ENCODE measurements at regions not wholly inside any gene's neighbourhood (a gene's known extent, or its start where the extent isn't known, plus 50 kb on each side); places are given as distances from the start of the nearest gene placed in this dataset.
"Not testable (repeated sequence)": the region's sequence is repeated elsewhere in the genome, so short reads cannot be mapped to it uniquely, and the experiment has no call there.

DNA sequence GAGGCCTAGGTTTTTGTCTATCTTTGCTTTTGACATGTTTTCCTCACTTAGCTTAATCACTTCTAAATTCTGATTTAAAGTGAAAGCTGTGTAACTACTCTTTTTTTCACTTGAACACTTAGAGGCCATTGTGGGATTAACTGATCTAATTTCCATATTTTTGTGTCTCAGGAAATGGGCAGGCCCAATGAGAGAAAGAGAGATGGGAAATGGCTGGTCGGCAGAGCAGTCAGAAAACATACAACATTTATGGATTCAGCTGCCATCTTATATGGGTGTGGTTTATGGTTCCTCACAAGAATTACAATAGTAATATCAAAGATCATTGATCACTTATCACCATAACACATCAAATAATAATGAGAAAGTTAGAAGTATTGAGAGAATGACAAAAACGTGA lies 320.8 kb downstream of the PTPRC start:
- DNase-seq (no peak), ATAC-seq (no peak)
- Mint-ChIP-seq H3K4me3 (no peak overlapping the region), H3K27ac (no peak overlapping the region), H3K27me3 (no peaks in the 10 kb centered on the region), H3K9me3 (peaks cover 13% of the 10 kb centered on the region), H3K4me1 (ENCODE audit: low read depth) (peaks cover 34% of the 10 kb centered on the region), H3K36me3 (ENCODE audit: low read depth) (no peaks in the 10 kb centered on the region)
- TF ChIP-seq, protein P1, sequence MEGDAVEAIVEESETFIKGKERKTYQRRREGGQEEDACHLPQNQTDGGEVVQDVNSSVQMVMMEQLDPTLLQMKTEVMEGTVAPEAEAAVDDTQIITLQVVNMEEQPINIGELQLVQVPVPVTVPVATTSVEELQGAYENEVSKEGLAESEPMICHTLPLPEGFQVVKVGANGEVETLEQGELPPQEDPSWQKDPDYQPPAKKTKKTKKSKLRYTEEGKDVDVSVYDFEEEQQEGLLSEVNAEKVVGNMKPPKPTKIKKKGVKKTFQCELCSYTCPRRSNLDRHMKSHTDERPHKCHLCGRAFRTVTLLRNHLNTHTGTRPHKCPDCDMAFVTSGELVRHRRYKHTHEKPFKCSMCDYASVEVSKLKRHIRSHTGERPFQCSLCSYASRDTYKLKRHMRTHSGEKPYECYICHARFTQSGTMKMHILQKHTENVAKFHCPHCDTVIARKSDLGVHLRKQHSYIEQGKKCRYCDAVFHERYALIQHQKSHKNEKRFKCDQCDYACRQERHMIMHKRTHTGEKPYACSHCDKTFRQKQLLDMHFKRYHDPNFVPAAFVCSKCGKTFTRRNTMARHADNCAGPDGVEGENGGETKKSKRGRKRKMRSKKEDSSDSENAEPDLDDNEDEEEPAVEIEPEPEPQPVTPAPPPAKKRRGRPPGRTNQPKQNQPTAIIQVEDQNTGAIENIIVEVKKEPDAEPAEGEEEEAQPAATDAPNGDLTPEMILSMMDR (IDR thresholded peaks at IDR 0.05), result no peak
- CTCF ChIA-PET, result no interaction called here
- intact Hi-C loops (cut with micrococcal nuclease), result no loop called here
- POLR2A ChIA-PET, result interaction anchor here (0.6 kb wide), 1 partner anchor 12 kb away, joined by 3 read pairs; no protein-coding TSS in a partner anchor

DNA sequence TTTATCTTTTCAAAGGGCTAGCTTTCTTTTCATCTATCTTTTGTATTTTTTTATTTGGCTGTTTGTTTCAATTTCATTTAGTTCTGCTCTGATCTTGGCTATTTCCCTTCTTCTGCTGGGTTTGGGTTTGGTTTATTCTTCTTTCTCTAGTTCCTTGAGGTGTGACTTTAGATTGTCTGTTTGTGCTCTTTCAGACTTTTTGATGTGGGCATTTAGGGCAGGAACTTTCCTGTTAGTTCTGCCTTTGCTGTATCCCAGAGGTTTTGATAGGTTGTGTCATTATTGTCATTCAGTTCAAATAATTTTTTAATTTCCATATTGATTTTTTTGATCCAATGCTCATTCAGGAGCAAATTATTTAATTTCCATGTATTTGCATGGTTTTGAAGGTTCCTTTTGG lies 325.0 kb downstream of the PTPRC start:
- DNase-seq; H3K27me3 Mint-ChIP-seq; intact Hi-C loops (cut with micrococcal nuclease); POLR2A ChIA-PET; ATAC-seq; H3K36me3 Mint-ChIP-seq (ENCODE audit: low read depth); H3K4me3 Mint-ChIP-seq: not testable (repeated sequence)
- CTCF ChIA-PET, result interaction anchor here (1.1 kb wide), 1 partner anchor 12 kb away, joined by 3 read pairs; no protein-coding TSS in a partner anchor
- H3K27ac Mint-ChIP-seq, result peak overlapping the region; percentile 22
- peaks cover 21% of the 10 kb centered on the region for H3K9me3 Mint-ChIP-seq
- H3K4me1 Mint-ChIP-seq (ENCODE audit: low read depth), result peaks cover 46% of the 10 kb centered on the region

DNA sequence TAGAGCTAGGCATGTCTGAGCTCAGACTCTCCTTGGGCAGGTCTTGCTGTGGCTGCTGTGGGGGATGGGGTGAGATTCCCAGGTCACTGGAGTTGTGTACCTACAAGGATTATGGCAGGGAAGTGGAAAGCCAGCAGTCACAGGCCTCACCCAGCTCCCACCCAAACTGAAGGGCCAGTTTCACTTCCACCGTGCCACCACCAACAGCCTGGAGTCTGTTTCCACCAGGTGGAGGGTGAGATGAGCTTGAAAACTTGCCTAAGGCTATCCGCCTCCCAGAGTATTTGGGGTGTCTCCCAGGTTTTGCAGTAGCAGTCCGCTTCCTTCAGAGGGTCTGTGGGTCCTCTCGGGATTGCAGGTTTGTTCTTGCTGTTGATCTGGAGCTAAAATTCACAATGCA lies 327.7 kb downstream of the PTPRC start:
- ChIA-PET CTCF (interaction anchor here (0.6 to 1.6 kb wide), 2 partner anchors 123 to 256 kb away, joined by 3 read pairs; no protein-coding TSS in a partner anchor), POLR2A (no interaction called here)
- Mint-ChIP-seq H3K4me3 (no peak overlapping the region), H3K27ac (no peak overlapping the region), H3K4me1 (ENCODE audit: low read depth) (peaks cover 37% of the 10 kb centered on the region), H3K36me3 (ENCODE audit: low read depth) (no peaks in the 10 kb centered on the region), H3K27me3 (no peaks in the 10 kb centered on the region), H3K9me3 (peaks cover 21% of the 10 kb centered on the region)
- intact Hi-C loops (cut with micrococcal nuclease), result no loop called here
- ATAC-seq (no peak), DNase-seq (no peak)
- TF ChIP-seq, protein P1 (IDR thresholded peaks at IDR 0.05), result no peak

DNA sequence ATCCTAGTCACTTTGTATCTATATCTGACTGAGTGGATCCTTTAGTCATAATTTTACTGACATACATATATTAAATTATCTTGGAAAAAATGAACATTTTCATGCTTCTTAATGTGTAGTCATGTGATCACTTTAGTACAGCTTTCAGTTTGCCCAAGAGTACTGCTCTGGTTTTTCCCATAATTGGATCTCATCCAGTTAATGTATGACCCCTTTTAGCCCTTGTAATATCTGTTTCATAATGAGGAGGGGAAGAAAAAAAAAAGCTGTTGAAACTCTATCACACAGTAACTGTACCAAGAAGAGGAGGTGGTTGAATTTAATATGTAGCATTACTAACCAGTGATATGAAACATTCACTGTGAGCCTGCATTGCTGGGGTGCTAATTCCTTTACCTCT lies 328.7 kb downstream of the PTPRC start:
- Mint-ChIP-seq H3K4me1 (ENCODE audit: low read depth) (peaks cover 37% of the 10 kb centered on the region), H3K4me3 (no peak overlapping the region), H3K27ac (no peak overlapping the region), H3K36me3 (ENCODE audit: low read depth) (no peaks in the 10 kb centered on the region), H3K9me3 (peaks cover 16% of the 10 kb centered on the region), H3K27me3 (no peaks in the 10 kb centered on the region)
- ChIA-PET POLR2A (no interaction called here), CTCF (interaction anchor here (1.6 kb wide), 1 partner anchor 255 kb away, joined by 3 read pairs; no protein-coding TSS in a partner anchor)
- TF ChIP-seq, protein P1 (IDR thresholded peaks at IDR 0.05), result no peak
- DNase-seq (no peak), ATAC-seq (peak; percentile 56)
- intact Hi-C loops (cut with micrococcal nuclease), result no loop called here

DNA sequence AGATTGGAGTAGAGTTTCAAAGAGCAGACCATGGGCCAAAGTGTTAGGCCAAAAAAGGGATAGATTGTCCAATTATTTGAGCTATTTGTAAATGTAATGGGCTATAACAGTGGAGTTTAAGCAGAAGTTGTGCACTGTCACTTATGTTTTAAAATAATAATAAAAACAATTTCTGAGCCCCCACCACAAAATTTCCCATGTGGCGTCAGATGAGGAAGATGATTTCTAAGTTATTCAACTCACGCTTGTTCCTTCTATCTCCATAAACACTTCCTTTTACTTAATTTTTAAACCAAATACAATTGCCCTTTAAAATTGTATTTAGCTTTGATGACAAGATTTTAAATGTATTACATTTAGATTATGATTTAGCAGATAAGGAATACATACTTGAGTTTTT lies 330.0 kb downstream of the PTPRC start:
- ATAC-seq, result no peak
- intact Hi-C loops (cut with micrococcal nuclease), result no loop called here
- TF ChIP-seq, protein P1 (IDR thresholded peaks at IDR 0.05), result no peak
- ChIA-PET CTCF (interaction anchor here (0.7 to 1.1 kb wide), 3 partner anchors 8 to 144 kb away, joined by 3 to 4 read pairs (median 3); no protein-coding TSS in a partner anchor), POLR2A (no interaction called here)
- Mint-ChIP-seq H3K9me3 (peaks cover 10% of the 10 kb centered on the region), H3K27me3 (no peaks in the 10 kb centered on the region), H3K4me3 (no peak overlapping the region), H3K36me3 (ENCODE audit: low read depth) (no peaks in the 10 kb centered on the region), H3K27ac (no peak overlapping the region), H3K4me1 (ENCODE audit: low read depth) (peaks cover 26% of the 10 kb centered on the region)
- no peak for DNase-seq

DNA sequence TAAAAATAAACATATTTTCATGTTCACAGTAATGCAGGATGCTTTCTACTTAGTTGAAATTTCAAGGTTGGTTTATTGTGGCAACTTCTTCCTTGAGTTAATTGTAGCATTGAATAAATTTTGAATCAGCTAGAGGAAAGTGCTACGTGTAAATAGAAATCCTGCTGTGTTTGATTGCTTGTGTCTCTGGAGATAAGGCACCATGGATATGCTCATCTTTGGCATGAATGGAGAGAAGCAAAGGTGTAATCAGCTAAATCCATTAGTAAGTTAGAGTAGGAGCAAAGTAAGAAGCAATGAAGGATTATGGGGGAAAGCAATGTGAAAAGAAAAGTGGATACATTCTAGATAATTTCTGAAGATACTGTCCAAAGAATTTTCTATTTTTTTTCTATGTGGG lies 331.1 kb downstream of the PTPRC start:
- no peak for ATAC-seq
- no peak overlapping the region for H3K4me3 Mint-ChIP-seq
- peaks cover 16% of the 10 kb centered on the region for H3K4me1 Mint-ChIP-seq (ENCODE audit: low read depth)
- intact Hi-C loops (cut with micrococcal nuclease), result no loop called here
- peaks cover 8% of the 10 kb centered on the region for H3K9me3 Mint-ChIP-seq
- no peak for DNase-seq
- no peak overlapping the region for H3K27ac Mint-ChIP-seq
- TF ChIP-seq, protein P1 (IDR thresholded peaks at IDR 0.05), result no peak
- POLR2A ChIA-PET, result no interaction called here
- no peaks in the 10 kb centered on the region for H3K27me3 Mint-ChIP-seq
- no peaks in the 10 kb centered on the region for H3K36me3 Mint-ChIP-seq (ENCODE audit: low read depth)
- CTCF ChIA-PET, result no interaction called here

All from activated CD8-positive, alpha-beta T cell treated with anti-CD3 and anti-CD28 coated beads for 36 hours (primary cell).